ENCODE measurements at regions not wholly inside any gene's neighbourhood (a gene's known extent, or its start where the extent isn't known, plus 50 kb on each side); places are given as distances from the start of the nearest gene placed in this dataset.
A peak's percentile ranks its signal among the peaks of the same experiment; 100 is the strongest.

DNA sequence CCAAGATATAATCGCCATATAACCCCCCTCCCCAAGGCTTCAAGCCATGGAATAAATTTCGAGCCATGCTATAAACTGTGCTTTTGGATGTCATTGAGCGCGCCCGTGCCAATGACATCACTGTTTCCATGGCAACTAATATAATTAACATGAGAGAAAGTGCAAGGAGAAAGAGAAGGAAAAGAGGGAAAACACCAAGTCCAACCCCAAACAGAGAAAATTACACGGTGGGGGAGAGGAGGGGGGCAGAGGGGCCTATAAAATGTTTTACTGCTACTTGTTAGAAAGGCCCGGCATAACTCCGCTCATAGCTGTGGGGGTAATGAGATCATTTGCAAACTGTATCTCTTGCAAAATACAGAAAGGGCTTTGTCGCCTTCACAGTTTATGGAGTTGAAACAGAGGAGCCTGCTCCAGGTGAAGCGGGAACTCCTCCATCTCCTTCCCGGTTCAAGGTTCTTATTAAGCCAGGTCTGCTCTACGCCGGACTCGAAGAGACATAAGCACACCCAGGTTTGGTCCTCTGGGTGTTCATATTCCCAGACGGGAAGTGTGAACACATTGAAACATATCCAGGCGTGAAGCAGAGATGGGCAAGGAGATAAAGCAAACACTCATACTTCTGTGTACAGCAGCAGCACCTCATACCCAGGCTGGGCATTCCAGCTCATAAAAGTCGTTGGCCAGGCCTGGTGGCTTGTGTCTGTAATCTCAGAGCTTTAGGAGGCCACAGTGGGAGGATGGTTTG lies 99.1 kb upstream of the MAP1LC3B2 start:
- ATAC-seq, result no peak

DNA sequence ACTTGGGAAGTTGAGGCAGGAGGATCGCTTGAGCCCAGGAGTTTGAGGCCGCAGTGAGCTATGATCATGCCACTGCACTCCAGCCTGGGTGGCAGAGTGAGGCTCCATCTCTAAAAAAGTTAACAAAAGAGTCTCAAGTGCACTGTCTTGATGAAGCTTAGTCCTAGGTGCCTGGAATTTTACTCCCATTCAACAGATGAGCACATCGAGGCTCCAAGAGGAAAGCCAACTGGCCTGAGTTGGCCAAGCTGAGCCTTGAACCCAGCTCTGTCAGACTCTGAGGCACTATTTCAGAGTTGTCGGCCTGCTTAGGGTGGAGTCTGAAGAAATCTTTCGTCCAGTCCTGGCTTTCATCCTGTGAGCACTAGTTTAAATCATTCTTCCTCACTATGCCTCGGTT lies 98.1 kb upstream of the MAP1LC3B2 start:
- no peak for ATAC-seq

DNA sequence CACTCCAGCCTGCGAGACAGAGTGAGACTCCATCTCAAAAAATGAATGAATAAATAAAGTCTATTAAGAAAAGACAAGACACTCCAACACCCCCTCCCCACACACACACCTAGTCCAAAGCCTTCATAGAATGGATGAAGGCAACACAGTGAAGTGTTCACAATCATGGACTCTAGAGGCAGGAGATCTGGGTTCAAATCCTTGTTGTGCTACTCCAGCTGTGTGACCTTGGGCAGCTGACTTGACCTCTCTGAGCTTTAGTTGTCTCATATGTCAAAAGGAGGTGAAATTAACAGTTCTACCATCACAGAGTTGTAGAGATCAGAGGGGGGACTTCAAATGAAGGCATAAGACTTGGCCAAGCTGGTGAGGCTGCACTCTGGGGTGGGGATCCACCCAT lies 95.8 kb upstream of the MAP1LC3B2 start:
- ATAC-seq, result no peak

DNA sequence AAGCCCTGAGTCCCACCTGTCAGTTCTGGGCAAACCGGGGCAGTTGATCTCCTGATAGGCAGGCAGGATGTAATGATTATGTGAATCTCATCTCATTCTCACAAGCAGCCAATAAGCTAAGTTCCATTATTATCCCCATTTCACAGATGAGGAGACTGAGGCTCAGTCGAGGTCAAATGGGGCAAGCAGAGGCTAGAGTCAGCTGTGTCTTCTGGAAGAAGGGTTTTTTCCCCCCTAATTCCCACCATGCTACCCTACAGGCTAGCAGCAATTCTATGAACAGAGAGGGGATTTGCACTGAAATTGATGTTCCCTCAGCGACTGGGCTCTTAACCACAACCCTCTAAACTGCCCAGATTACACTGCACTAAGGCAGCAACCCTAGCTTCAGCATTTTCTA lies 93.8 kb upstream of the MAP1LC3B2 start:
- ATAC-seq, result no peak

DNA sequence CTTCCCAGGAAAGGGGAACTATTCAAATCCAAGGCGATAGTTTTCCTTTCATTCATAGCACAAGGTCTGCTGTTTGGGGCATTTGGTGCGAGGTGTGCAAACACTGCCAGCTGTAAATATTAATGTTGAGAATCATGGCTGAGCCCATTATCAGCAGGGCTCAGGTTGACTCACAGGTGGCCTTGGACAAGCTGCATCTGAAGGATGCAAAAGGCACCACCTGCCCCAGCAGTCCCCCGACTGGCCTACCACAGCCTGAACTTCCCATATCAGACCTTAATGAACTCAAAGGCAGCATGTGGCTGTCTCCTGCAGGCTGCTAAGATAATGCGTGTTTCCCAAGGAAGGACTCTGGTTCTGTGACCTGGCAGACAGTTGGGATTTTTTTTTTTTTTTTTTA lies 93.3 kb upstream of the MAP1LC3B2 start:
- ATAC-seq, result no peak

DNA sequence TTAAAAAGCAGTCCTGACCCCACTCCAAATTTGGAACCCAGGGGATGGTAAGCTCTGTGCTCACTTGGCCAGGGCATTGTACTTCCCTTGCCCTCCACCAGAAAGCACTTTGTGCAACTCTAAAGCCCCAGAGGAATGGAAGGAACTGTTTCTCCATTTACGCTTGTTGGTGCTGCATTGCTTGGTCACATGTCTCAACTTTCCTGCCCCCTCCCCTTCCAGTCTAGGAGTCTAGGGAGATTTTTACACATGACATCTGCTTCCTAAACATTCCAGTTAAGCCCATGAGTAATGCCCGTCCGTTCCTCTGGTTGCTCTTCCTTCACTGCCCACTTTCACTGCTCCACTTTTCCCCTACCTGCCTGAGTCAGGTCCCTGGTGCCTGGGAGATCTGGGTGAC lies 92.6 kb upstream of the MAP1LC3B2 start:
- ATAC-seq, result no peak

DNA sequence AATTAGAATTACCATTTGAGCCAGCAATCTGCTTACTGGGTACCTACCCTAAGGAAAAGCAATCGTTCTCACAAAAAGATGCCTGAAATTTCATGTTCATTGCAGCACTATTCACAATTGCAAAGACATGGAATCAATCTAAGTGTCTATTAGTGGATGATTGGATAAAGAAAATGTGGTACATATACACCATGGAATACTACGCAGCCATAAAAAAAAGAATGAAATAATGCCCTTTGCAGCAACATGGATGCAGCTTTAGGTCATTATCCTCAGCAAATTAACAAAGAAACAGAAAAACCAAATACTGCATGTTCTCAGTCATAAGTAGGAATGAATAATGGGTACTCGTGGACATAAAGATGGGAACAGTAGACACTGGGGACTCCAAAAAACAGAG lies 89.8 kb upstream of the MAP1LC3B2 start:
- no peak for ATAC-seq

DNA sequence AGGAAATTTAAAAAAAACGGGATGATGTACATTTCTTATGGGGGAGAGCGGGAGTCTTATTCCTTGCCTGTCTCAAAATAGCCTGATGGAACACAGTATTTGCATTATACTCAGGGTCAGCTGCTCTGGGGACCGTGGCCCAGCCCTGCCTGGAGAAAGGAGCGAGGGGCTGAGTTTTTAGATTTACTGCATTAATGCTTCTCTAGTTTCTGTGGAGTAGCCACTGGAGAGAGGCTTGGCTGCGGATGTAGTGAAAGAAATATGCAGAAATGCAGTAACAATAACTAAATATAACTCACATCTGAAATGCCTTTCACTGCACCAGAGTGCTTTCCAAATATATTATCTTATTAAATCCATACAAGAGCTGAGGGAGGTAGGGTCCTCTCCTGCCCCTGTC lies 87.6 kb upstream of the MAP1LC3B2 start:
- no peak for ATAC-seq

DNA sequence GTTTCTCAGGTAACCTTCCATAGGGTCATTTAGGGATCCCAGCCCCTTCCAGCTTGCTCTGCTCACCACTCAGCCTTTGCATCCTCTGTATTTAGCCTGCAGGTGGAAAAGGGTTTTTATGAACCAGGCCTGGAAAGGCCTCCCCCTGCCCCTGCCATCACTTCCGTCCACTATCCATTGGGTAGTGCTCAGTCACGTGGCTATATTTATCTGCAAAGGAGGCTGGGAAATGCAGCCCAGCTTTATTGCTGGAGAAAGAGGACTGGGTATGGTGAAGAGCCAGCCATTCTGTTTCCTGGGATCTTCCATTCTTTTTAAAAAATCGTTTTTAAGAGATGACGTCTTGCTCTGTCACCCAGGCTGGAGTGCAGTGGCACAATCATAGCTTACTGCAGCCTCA lies 87.0 kb upstream of the MAP1LC3B2 start:
- ATAC-seq, result no peak

DNA sequence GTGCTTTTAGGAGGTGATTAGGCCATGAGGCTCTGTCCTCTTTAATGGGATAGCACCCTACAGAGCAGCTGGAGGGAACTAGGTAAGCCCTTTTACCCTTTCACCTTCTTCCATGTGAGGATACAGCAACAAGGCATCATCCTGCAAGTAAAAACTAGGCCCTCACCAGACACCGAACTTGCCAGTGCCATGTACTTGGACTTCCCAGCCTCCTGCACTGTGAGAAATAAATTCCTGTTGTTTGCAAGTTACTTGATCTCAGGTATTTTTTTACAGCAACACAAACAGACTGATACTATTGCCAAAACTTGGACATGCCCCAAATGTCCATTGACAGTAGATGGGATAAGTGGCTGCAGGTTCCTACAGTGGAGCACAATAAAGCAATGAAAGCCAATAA lies 85.8 kb upstream of the MAP1LC3B2 start:
- no peak for ATAC-seq

DNA sequence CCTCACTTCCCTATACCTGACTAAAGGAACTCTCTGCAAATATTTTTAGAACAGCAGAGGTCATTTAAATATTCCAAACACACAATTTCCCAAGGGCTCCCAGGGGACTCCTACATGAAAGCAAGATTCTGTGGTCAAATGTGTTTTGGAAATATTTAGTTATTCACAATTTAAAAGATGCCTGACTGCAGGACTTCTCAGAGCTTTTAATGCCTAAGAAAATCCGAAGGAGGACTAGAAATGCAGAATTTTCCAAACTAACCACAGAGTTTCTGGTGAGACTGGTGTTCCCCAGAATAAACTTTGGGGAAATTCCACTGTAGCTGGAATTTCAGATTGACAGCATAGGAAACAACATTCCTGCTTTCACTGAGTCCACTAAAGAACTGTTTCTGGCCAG lies 84.8 kb upstream of the MAP1LC3B2 start:
- no peak for ATAC-seq

DNA sequence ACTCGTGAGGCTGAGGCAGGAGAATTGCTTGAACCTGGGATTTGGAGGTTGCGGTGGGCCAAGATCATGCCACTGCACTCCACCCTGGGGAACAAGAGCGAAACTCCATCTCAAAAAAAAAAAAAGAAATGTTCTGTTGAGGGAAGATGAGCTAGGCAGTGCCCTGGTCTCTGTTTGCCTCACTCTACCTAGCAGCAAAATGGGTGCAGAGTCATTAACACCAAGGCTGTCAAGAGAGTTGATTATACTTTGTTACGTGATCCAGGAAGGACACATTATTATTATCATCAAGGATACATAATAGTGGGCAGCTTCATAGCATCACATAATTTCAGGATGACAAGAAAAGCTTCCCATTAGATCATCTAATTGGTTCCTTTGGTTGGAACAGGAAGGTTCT lies 84.3 kb upstream of the MAP1LC3B2 start:
- ATAC-seq, result no peak

DNA sequence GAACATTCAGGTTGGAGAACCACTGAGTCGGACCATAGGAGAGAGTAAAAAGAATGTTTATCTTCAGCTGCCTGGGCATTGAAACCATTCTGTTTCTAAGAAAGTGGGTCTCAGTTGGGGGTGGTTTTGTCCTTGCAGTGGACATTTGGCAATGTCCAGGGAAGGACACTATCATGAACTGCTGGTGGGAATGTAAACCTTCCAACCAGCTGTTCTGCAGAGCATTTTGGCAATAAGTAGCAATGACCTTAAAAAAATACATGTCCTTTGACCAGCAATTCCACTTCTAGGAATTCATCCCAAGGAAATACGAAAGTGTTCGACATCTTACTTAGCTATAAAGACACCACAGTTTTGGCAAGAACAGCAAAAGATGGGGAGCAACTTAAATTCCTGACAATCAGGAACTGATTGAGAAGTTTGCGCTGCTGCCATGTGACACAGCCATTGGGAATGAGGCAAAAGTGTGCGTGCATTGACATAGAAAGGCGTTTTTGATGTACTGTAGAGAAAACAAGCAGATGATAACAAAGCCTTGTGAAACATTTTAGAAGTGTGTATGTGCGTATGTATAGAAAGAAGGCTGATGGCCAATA lies 82.9 kb upstream of the MAP1LC3B2 start:
- ATAC-seq, result no peak

DNA sequence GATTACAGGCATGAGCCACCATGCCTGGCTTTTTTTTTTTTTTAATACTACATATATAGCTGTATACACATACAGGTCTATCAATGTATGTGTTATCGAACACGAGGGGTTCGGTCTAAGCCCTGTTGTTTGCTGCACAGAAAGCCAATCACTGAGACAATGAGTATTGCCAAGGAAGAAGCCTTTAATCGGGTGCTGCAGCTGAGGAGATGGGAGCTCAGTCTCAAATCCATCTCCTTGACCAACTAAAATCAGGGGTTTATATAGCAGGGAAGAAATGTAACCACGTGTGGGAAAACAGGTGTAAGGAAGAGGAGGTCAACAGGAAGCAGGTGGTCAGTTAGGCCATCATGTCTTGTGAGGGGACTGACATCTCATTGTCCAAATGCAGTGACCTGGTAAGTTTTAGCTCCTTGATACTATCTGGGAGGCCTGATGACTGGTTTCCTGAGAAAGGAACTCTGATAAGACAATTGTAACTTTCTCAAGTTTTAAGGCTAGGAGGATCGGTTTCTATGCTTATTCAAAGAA lies 80.9 kb upstream of the MAP1LC3B2 start:
- no peak for ATAC-seq

DNA sequence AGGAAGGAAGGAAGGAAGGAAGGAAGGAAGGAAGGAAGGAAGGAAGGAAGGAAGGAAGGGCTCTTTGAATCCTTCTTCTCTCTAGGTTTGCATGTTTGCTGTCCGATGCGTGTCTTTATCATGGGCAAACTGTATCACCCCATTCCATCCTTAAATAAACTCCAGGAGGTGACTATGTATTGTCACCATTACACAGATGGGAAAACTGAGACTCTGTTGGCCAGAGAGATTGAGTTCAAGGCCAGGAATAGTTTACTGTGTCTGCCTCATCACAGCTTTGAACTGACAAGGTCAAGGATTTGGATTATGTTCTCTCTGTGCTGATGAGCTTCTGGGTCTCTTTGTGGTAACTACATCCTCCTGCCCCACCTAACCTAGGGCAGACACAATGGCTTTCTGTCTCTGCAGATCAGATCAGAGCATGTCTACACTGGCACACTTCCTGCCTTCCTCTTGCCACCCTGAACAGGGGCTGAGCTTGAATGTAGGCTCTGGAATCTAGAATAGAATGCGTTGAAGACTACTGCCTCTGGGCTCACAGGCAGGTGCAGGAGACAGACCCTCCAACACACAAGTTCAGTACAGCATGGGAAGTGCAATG lies 78.9 kb upstream of the MAP1LC3B2 start:
- ATAC-seq, result no peak

DNA sequence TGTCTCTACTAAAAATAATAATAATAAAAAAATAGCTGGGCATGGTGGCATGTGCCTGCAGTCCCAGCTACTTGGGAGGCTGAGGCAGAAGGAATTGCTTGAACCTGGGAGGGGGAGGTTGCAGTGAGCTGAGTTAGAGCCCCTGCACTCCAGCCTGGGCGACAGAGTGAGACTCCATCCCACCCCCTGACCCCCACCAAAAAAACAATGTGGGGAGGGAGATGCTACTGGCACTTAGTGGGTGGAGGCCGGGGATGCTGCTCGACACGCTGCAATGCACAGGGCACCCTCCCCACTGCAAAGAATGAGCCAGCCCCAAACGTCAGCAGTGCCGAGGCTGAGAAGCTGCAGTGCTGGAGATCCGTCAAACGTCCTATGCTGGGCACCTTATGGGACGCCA lies 77.5 kb upstream of the MAP1LC3B2 start:
- no peak for ATAC-seq

DNA sequence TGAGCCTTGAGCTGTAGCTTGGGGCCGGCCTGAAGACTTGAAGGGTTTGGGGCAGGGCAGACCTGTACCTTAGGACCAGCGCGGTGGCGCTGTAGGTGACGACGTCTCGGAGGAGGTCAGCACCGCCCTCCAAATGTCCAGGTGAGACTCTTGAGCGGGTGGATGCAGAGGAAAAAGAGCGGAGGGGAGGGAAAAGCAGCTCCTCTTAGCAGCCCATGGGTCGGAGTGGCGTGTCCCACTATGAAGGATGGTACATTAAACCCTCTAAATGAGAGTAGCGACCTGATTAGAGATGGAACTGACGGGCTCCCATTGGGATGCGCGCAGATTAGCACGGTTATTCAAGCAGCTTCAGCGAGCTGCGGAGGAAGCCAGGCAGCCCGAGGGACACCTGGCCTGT lies 77.0 kb upstream of the MAP1LC3B2 start:
- ATAC-seq, result no peak

DNA sequence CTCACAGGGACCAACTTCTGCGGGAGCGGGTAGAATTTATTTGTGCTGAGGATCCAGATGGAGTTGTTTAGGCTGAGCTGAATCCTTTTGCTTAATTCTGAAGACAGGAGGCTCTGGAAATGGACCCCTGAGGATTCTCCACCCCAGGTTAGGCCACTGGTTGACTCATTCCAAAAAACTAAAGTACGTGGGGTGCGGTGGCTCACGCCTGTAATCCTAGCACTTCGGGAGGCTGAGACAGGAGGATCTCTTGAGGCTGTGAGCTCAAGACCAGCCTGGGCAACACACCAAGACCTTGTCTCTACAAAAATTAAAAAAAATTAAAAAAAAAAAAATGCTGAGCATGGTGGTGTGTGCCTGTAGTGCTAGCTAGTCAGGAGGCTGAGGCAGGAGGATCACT lies 76.3 kb upstream of the MAP1LC3B2 start:
- no peak for ATAC-seq

DNA sequence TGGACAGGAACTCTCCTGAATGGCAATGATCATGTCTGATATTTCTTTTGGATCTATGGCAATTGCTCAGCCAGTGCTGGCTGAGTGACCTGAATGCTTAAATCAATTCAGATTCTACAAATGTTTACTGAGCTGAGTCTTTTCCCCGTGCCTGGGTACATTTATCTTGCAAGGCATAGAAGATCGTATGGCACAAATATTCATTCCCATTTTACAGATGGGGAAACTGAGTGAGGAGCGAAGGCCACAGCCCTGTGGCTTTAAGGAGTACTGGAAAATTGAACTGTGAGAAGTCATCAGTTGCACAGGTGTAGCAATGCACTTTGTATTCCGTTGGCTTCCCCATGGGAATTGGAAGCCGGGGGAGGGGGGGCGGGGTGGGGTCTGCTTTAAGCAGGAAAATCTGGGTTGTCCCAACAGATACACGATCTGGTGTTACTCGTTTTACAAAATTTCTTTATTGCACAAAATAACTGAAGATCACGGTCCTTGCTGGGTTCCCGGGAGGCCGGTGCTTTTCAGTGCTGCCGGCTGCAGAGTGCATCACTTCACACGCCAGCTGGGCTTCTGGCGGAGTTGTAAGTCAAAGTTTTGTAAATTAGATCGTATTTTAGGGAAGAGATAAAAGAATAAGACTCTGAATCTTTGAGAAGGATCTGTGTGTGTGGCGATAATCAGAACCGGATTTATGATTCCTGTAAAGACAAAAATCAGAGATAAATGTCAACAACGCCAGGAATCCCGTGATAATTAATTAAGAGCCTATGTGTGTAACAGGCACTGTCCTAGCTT lies 75.0 kb upstream of the MAP1LC3B2 start:
- no peak for ATAC-seq

DNA sequence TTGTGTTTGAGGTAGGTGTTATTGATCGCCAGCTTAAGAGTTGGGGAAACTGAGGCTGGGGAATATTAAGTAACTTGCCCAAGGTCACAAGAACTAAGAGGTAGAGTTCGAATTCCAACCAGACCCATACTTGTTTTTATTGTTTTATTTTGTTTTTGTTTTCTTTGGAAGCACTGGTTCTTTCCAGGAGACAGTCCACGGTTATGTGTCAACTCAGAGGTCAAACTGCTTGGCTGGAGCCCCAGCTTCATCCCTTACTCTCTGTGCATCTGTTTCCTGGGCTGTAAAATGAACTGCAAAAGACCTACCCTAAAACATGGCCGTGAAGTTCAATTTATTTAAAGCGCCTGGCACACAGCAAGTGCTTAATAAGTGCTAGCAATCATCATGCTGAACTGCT lies 74.4 kb upstream of the MAP1LC3B2 start:
- no peak for ATAC-seq

DNA sequence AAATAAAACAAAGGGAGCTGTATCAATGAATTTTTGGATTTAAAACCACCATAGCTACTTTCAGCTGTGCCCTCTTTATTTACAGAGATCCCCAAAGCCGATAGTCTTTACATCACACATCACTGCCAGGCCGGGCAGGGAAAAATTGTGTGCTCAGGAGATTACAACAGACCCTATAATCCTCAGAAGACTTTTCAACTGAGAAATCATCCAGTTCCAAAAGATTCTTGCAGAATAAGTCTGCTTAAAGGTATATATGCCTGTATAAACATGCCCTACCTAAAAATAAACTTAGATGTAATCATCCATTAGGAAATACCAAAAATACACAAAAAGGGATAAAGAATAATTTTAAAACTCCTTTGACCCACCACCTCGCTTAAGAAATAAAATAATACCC lies 70.1 kb upstream of the MAP1LC3B2 start:
- no peak for ATAC-seq

DNA sequence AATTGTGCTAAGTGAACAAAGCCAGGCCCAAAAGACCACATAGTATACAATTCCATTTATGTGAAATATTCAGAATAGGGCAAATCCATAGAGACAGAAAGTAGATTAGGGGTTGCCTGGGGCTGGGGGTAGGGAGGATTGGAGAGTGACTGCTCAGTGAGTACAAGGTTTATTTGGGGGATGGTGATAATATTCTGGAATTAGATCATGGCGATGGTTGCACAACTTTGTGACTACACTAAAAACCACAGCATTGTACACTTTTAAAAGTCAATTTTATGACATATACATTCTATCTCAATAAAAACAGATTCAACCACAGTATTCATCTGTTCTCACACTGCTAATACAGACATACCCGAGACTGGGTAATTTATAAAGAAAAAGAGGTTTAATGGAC lies 68.7 kb upstream of the MAP1LC3B2 start:
- no peak for ATAC-seq

DNA sequence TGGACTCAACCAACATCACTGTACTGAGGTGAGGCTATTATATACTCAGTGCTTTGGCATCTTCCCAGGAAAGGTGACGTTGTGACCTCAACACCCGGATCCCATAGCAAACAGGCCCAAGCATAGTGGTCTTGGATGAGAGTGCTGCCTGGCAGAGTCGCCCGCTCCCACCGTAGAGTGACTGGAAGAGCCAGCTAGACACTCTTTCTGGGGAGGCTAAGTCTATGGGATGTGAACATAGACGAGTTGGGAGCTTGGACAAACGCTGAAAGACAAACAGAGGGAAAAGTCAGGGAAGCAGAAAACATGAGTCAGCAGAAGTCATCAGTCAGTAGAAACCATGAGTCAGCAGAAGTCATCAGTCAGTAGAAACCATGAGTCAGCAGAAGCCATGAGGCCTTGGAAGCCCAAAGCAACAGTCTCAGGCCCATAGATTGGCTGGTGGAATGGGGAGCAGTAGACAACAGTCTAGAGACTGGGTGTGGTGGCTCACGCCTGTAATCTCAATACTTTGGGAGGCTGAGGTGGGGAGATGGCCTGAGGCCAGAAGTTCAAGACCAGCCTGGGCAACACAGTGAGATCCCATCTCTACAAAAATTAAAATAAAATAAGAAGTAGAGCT lies 66.4 kb upstream of the MAP1LC3B2 start:
- ATAC-seq, result peak; percentile 51 to 69

Measured in activated CD4-positive, CD25-positive, alpha-beta regulatory T cell treated with anti-CD3 and anti-CD28 coated beads, Interleukin-2, amount 50 U/mL, for 24 hours (primary cell).